OCI-LY7 (cell line): ENCODE measurements at regions not wholly inside any gene's neighbourhood (a gene's known extent, or its start where the extent isn't known, plus 50 kb on each side); places are given as distances from the start of the nearest gene placed in this dataset.

Experiments
- BruUV-seq: library from RNA; stranded (reverse); fragments of 400-500 nt; replicated peaks from 2 replicates; lab custom pipeline; 2021; lab: Mats Ljungman, UMichigan
- CTCF ChIA-PET: fragments of 300-600 bp; sonication (Branson Sonifier 250); formaldehyde crosslinking; loops from one replicate; lab custom pipeline; 2022; ENCODE audit warnings: antibody characterized with exemption; ENCODE audit not compliant: unreplicated experiment; lab: Charles Lee
- POLR2A ChIA-PET: fragments of 300-600 bp; sonication (Branson Sonifier 250); formaldehyde crosslinking; loops from one replicate; lab custom pipeline; 2022; ENCODE audit warnings: antibody characterized with exemption; lab: Charles Lee
- DNase-seq: peaks from one replicate; pipeline ENCODE4 v3.0.0-alpha.2; 2015; ENCODE audit warnings: low spot score
- H2AFZ ChIP-seq: fragments of 200-600 bp; sonication (generic), shearing (Covaris generic); 2 replicates; pipeline ENCODE4 v1.6.1; 2014; ENCODE audit warnings: mild to moderate bottlenecking, antibody characterized with exemption, low read length, moderate library complexity
- H3K27ac ChIP-seq: fragments of 200-600 bp; sonication (generic); 2 replicates; pipeline ENCODE4 v1.5.1; 2014; ENCODE audit warnings: mixed run types, low read depth, mild to moderate bottlenecking, moderate library complexity, low read length, inconsistent platforms; ENCODE audit not compliant: poor library complexity, severe bottlenecking
- H3K36me3 ChIP-seq: fragments of 200-600 bp; sonication (generic); 2 replicates; pipeline ENCODE4 v1.6.1; 2014; ENCODE audit warnings: mild to moderate bottlenecking, antibody characterized with exemption, low read length, moderate library complexity, mixed read lengths; ENCODE audit not compliant: insufficient read depth
- H3K4me1 ChIP-seq: fragments of 200-600 bp; sonication (generic); 2 replicates; pipeline ENCODE4 v1.5.1; 2014; ENCODE audit warnings: mild to moderate bottlenecking, low read length; ENCODE audit not compliant: insufficient read depth, poor library complexity, severe bottlenecking
- H3K4me2 ChIP-seq: fragments of 200-600 bp; sonication (generic); 2 replicates; pipeline ENCODE4 v1.6.1; 2014; ENCODE audit warnings: mild to moderate bottlenecking, low read length
- H3K4me3 ChIP-seq: fragments of 200-600 bp; sonication (generic); 2 replicates; pipeline ENCODE4 v1.5.1; 2014; ENCODE audit warnings: mild to moderate bottlenecking, low read depth, low read length; ENCODE audit not compliant: poor library complexity, severe bottlenecking
- H3K79me2 ChIP-seq: fragments of 200-600 bp; sonication (generic); 2 replicates; pipeline ENCODE4 v1.6.1; 2016; ENCODE audit warnings: low read depth, mild to moderate bottlenecking, low read length, moderate library complexity, mixed read lengths; ENCODE audit not compliant: insufficient read depth
- H3K9me2 ChIP-seq: fragments of 200-600 bp; sonication (generic); 2 replicates; pipeline ENCODE4 v1.6.1; 2016; ENCODE audit warnings: mild to moderate bottlenecking, low read length, mixed read lengths; ENCODE audit not compliant: insufficient read depth
- H3K9me3 ChIP-seq: fragments of 200-600 bp; sonication (generic); 2 replicates; pipeline ENCODE4 v1.6.1; 2014; ENCODE audit warnings: mild to moderate bottlenecking, mixed run types, low read length, mixed read lengths
- H4K20me1 ChIP-seq: fragments of 200-600 bp; sonication (generic); 2 replicates; pipeline ENCODE4 v1.6.1; 2014; ENCODE audit warnings: mild to moderate bottlenecking, antibody characterized with exemption, low read length, moderate library complexity, mixed read lengths; ENCODE audit not compliant: insufficient read depth
- EZH2phosphoT487 ChIP-seq: fragments of 200-600 bp; sonication (generic); IDR thresholded peaks from 2 replicates; pipeline ENCODE4 v1.6.1; 2018; ENCODE audit warnings: low read depth, borderline replicate concordance, mild to moderate bottlenecking, mixed run types, antibody characterized with exemption, low read length, moderate library complexity, mixed read lengths
- intact Hi-C: fragments of 100-400 bp; cut with micrococcal nuclease; formaldehyde crosslinking; loops from one replicate; pipeline ENCODE4 v1.10.0; 2022; ENCODE audit not compliant: unreplicated experiment
- TF ChIP-seq, protein P1 (sequence below): fragments of 200-600 bp; sonication (generic); conservative IDR thresholded peaks from 2 replicates; pipeline ENCODE4 v1.5.1; 2014; ENCODE audit warnings: mild to moderate bottlenecking, antibody characterized with exemption, low read length, moderate library complexity, mixed read lengths

DNA sequence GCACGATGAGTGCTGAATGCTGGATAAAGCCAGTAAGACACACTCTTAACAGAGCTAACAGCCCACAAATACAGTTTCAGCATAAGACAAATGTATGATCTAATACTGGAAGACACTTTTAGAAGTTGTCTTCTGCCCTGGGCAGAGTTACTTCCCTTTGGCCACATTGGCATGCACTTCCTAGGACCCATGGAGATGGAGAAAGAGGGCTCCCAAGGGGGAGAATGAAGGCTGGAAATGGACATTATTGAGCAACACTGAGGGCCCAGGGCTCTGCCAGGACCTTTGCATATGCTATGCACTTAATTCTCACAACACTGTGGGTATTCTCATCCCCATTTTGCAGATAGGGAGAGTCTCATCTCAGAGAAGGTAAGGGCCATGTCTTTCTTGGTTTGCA, 123.1 kb downstream of the ADAMTS15 start:
- Histone ChIP-seq H2AFZ (no peak overlapping the region), H3K27ac (no peak overlapping the region), H3K9me3 (no peaks in the 10 kb centered on the region), H3K36me3 (no peaks in the 10 kb centered on the region), H3K9me2 (no peaks in the 10 kb centered on the region), H3K4me2 (no peak overlapping the region), H3K79me2 (no peaks in the 10 kb centered on the region), H4K20me1 (no peaks in the 10 kb centered on the region), H3K4me3 (no peak overlapping the region), H3K4me1 (no peaks in the 10 kb centered on the region)
- ChIA-PET POLR2A (no interaction called here), CTCF (no interaction called here)
- TF ChIP-seq, protein P1, sequence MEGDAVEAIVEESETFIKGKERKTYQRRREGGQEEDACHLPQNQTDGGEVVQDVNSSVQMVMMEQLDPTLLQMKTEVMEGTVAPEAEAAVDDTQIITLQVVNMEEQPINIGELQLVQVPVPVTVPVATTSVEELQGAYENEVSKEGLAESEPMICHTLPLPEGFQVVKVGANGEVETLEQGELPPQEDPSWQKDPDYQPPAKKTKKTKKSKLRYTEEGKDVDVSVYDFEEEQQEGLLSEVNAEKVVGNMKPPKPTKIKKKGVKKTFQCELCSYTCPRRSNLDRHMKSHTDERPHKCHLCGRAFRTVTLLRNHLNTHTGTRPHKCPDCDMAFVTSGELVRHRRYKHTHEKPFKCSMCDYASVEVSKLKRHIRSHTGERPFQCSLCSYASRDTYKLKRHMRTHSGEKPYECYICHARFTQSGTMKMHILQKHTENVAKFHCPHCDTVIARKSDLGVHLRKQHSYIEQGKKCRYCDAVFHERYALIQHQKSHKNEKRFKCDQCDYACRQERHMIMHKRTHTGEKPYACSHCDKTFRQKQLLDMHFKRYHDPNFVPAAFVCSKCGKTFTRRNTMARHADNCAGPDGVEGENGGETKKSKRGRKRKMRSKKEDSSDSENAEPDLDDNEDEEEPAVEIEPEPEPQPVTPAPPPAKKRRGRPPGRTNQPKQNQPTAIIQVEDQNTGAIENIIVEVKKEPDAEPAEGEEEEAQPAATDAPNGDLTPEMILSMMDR: no peak
- TF ChIP-seq EZH2phosphoT487: no peak
- intact Hi-C loops: no loop called here
- no peak for DNase-seq
- no TSS peak for BruUV-seq

GRCh38 chr11:130571947-130572584, 123.6 kb downstream of the ADAMTS15 start:
- Histone ChIP-seq H3K4me1 (no peaks in the 10 kb centered on the region), H3K79me2 (no peaks in the 10 kb centered on the region), H3K4me2 (no peak overlapping the region), H3K9me2 (no peaks in the 10 kb centered on the region), H3K4me3 (no peak overlapping the region), H3K36me3 (no peaks in the 10 kb centered on the region), H4K20me1 (no peaks in the 10 kb centered on the region), H3K27ac (no peak overlapping the region), H2AFZ (no peak overlapping the region), H3K9me3 (no peaks in the 10 kb centered on the region)
- DNase-seq: no peak
- BruUV-seq: no TSS peak
- TF ChIP-seq EZH2phosphoT487: no peak
- TF ChIP-seq, protein P1: no peak
- POLR2A ChIA-PET: no interaction called here
- intact Hi-C loops: no loop called here
- CTCF ChIA-PET: no interaction called here

DNA sequence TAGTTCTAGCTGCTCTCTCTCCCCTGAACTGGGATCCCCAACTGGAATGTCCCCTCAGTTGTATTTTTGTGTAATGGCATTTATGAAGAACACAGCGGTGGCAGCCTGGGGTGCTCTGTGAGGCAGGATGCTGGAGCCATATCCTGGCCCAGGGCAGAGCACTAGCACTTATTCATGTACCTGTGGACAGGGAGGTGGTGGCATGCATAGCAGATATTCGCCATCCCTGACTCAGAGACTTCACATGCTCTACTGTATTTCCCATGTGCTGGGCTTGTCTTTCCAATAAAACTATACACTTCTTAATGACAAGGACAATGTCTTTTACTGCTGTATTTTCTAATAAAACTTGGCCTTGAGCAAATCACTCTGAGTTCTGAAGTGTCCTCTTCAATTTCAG, 125.3 kb downstream of the ADAMTS15 start:
- CTCF ChIA-PET: no interaction called here
- POLR2A ChIA-PET: no interaction called here
- no peaks in the 10 kb centered on the region for H3K4me1 ChIP-seq
- no peaks in the 10 kb centered on the region for H3K9me3 ChIP-seq
- H3K36me3 ChIP-seq: no peaks in the 10 kb centered on the region
- no peak overlapping the region for H3K27ac ChIP-seq
- H4K20me1 ChIP-seq: no peaks in the 10 kb centered on the region
- no TSS peak for BruUV-seq
- TF ChIP-seq EZH2phosphoT487: no peak
- TF ChIP-seq, protein P1: no peak
- intact Hi-C loops: no loop called here
- no peaks in the 10 kb centered on the region for H3K79me2 ChIP-seq
- no peak overlapping the region for H2AFZ ChIP-seq
- no peak for DNase-seq
- H3K4me2 ChIP-seq: no peak overlapping the region
- no peaks in the 10 kb centered on the region for H3K9me2 ChIP-seq
- H3K4me3 ChIP-seq: no peak overlapping the region
